HG03066 (cell line): ENCODE measurements at regions not wholly inside any gene's neighbourhood (a gene's known extent, or its start where the extent isn't known, plus 50 kb on each side); places are given as distances from the start of the nearest gene placed in this dataset.
"Not testable (repeated sequence)": the region's sequence is repeated elsewhere in the genome, so short reads cannot be mapped to it uniquely, and the experiment has no call there.

Experiments
- ATAC-seq: cut with Tn5 transposase; IDR thresholded peaks from one replicate; pipeline ENCODE4 v1.9.1; 2021; ENCODE audit warnings: low read depth; ENCODE audit not compliant: unreplicated experiment

DNA sequence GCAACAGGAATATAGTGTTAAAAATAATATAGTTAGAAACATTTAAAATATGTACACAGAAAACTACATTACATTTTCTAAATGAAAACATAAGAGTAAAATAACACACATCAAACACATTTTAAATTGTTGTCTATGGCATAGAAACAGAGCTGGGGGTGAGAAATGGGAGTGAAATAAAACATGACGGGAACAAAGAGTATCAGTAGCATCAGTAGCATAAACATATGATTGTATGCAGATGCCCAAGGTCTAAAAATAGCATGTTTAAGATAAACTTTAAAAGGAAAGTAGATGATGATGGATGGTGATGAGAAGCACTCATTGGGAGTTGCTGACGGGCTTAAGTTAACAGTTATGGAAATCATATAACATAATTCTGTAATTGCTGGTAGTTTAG is 1221.7 kb upstream of the SPRY2 start:
- no peak for ATAC-seq

DNA sequence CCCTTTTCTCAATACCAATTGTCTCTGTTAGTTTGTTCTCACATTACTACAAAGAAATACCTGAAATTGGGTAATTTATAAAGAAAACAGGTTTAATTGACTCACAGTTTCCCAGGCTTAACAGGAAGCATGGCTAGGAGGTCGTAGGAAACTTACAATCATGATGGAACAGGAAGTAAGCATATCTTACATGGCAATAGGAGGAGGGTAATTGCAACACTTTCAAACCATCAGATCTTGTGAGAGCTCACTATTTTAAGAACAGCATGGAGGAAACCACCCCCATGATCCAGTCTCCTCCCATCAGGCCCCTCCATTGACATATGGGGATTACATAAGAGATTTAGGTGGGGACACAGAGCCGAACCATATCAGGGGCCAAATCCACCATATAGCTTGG is 1210.1 kb upstream of the SPRY2 start:
- no peak for ATAC-seq

- not testable (repeated sequence) for ATAC-seq
These were observed 1205.4 kb upstream of the SPRY2 start for GRCh38 chr13:81546294-81546693.

DNA sequence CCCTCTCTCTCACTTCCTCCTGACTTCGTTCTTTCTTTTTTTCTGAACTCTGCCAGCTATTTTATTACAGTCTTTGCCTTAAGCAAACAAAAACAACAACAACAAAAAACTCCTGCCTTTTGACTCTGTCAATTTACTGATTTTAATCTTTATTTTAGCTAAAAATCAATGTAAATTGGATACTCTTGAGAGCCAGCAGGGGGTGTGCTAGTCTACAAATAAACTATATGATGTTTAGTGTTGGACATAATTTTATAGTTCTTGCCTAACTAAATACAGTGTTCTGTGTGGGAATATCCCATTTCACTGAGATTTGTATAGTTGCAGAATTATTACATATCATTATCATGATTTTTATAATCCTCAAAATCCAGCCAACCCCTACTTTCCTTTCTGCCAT is 1199.9 kb upstream of the SPRY2 start:
- no peak for ATAC-seq

DNA sequence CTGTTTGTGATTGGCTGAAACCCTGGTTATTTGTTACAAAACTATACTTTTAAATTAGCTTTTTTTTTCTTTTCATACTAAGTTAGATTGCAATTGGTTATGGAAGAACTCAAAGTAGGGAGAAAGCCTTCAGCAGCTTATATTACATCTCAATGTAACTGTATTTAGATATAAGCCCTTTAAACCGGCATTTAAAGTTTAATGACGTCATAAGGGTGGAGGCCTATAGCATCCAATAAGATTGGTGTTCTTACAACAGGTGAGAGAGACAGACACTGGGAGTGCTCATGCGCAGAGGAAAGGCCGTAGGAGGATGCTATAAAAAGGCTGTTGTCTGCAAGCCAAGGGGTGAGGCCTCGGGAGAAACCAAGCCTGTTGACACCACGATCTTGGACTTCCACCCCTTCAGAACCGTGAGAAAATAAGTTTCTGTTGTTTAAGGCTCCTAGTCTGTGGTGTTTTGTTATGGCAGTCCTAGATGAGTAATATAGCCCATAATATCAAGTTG is 1198.8 kb upstream of the SPRY2 start:
- no peak for ATAC-seq

GRCh38 chr13:81498969-81499368 is 1158.0 kb upstream of the SPRY2 start:
- ATAC-seq, result no peak

GRCh38 chr13:81493144-81493543 is 1152.2 kb upstream of the SPRY2 start:
- peak; percentile 69 for ATAC-seq

GRCh38 chr13:81492449-81492848 is 1151.5 kb upstream of the SPRY2 start:
- ATAC-seq, result no peak

DNA sequence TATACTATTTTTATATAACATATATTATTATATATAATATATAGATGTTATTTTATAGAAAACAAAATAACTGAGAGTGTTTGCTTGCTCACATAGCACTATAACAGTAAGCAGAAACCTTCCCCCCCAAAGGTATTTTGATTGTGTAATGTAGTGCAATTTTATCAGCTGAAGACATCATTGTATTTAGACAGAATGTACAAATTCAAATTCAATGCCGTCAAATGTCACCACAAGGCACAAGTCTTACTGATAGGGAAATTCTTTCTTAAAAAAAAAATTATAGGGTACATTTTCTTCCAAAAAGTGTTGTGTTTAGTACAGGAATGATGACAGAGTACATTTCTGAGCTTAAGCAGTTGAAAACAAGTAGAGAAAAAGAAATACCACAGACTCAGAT is 1147.1 kb upstream of the SPRY2 start:
- ATAC-seq, result no peak

DNA sequence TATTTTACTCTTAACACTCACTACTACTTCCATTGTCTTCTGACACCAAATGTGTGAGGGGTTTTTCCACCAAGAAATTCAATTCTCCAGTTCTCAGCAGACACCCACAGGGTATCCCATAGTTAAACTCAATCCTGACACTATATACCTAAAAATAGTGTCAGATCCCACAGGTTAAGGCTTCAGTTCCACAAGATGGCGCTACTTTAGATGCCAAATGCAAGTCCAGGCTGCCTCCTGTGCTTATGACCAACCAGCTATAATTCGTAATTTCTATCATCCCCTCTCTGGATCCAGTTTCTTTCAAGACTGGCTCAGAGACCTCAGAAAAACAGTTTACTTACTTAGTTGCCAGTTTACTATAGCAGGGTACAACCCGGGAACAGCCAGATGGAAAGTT is 1146.2 kb upstream of the SPRY2 start:
- no peak for ATAC-seq

DNA sequence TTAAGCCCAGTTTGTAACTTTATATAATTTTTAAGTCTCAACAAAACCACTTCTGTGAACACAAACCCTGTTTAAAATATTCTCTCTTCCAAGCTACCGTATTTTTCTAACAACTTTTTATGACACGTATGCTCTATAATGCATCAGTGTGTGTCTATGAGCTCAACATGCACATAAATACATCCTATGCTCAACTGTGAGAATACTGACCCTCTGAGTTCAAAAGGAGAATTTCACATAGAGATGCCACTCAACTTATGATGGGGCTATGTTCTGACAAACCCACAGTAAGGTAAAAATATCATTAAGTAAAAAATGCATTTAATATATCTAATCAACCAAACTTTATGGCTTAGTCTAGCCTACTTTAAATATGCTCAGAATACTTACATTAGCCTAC is 1139.7 kb upstream of the SPRY2 start:
- ATAC-seq, result no peak

- ATAC-seq, result no peak
These were observed 1132.5 kb upstream of the SPRY2 start for GRCh38 chr13:81473366-81473899.

DNA sequence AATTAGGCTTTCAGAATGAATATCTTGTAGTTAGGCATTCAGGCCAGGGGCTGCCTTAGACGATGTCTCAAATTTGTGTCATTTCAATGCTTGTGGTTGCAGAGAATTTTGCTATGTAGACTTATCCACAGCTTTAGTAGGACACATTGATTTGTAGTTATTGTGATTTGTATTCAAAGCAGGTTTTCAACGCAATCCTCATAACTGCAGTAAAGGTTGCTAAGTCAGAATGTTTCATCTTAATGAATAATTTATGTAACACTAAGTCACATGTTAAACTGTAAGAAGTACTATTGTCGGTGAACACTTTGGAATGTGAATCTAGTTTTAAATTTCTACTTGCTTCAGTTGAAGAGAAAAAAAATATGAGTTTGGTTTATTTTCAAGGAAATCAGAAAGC is 1117.2 kb upstream of the SPRY2 start:
- ATAC-seq, result no peak

- ATAC-seq, result no peak
These were observed 1105.5 kb upstream of the SPRY2 start for GRCh38 chr13:81446441-81446840.

DNA sequence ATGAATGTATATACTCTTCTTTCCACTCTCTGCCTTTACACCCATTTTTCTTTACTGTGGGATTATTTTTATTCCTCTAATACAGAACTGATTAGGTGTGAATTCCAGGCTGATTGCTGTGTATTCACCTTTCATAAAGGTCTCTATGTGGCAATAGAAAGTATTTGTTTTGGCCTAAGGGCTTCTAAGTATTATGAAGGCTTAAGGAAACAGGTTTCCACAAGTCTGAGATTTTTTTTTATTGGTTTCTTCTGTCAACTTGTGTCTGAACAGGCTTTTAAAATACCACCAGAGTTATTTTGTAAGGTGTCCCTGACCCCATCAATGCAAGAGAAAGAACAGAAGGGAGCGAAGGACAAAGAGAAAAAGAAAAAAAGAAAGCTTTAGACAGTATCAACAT is 1102.0 kb upstream of the SPRY2 start:
- ATAC-seq, result no peak

- ATAC-seq, result no peak
These were observed 1084.4 kb upstream of the SPRY2 start for GRCh38 chr13:81425286-81425685.

DNA sequence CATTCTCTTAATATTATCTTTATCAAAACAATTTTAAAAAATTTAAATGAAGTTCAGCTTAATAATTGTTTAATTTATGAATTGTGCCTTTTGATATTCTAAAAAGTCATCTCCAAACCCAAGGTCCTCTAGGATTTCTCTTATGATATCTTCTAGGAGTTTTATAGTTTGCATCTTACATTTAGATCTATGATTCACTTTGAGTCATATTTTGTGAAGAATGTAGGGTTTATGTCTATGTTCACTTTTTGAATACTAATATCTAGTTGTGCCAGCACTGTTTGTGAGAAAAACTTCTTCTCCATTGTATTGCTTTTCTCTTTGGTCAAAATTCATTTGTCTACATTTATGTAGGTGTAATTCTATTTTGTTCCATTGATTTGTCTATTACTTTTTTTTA is 1068.4 kb upstream of the SPRY2 start:
- ATAC-seq, result no peak

- ATAC-seq, result no peak
These were observed 1067.7 kb upstream of the SPRY2 start for GRCh38 chr13:81408647-81409046.

GRCh38 chr13:81406639-81407292 is 1065.8 kb upstream of the SPRY2 start:
- ATAC-seq, result peak; percentile 80

GRCh38 chr13:81406022-81406421 is 1065.1 kb upstream of the SPRY2 start:
- ATAC-seq, result no peak

- no peak for ATAC-seq
These were observed 1055.3 kb upstream of the SPRY2 start for GRCh38 chr13:81396192-81396591.

DNA sequence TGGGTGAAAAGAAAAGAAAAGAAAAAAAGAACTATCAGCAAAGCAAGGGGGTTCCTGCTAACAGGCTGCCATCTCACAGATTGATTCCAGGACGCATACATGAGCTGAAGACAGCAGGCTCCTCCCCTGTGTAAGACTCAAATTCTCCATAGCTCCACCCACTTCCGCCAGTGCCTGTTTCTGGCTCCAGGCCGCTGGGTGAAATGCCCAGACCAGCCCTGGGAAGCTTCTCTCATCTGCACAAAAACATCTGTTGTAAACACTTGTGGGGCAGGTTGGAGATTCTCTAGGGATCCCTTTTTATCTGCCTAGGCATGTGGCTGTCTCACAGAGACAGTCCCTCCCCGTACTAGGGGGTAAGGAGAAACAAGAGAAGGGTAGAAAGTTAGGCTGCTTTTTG is 1054.4 kb upstream of the SPRY2 start:
- no peak for ATAC-seq

DNA sequence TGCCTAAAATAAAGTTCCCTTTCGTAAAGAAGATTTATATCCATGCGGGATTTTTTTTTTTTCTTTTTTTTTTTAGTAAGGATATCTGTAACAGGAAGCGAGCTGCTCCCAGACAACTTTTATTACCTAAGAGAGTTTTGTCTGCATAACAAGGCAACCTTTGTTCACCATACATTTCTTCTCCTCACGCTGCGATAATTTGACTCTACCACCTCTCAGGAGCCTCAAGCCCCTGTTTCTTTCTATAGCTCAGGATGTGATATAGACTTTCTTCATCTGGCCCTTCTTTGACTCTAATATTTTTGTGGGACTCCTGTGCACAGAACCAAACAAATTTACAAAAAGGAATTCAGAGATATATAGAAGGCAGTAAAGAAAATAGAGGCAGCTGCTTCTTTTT is 1053.7 kb upstream of the SPRY2 start:
- ATAC-seq, result no peak
